NB4 (cell line): ENCODE measurements at regions not wholly inside any gene's neighbourhood (a gene's known extent, or its start where the extent isn't known, plus 50 kb on each side); places are given as distances from the start of the nearest gene placed in this dataset.

Experiments
- DNase-seq: peaks from one replicate; pipeline ENCODE4 v3.0.0; 2010; ENCODE audit warnings: low read depth
- H3K4me3 ChIP-seq: one replicate; pipeline ENCODE4 v1.5.1; 2011; ENCODE audit warnings: mild to moderate bottlenecking, low read depth, low read length, moderate library complexity
- MYC ChIP-seq: IDR thresholded peaks from 2 replicates; pipeline ENCODE4 v1.6.1; 2011; ENCODE audit warnings: low read depth, low read length
- POLR2A ChIP-seq: IDR thresholded peaks from 2 replicates; pipeline ENCODE4 v1.6.1; 2011; ENCODE audit warnings: mild to moderate bottlenecking; ENCODE audit not compliant: insufficient read length; ENCODE audit errors: extremely low read depth
- TF ChIP-seq, protein P1 (sequence below): IDR thresholded peaks from one replicate; pipeline ENCODE4 v1.5.1; 2012; ENCODE audit warnings: low read depth, low read length
- TF ChIP-seq, protein P2 (sequence below): IDR thresholded peaks from 2 replicates; pipeline ENCODE4 v1.6.1; 2011; ENCODE audit warnings: low read depth, low read length

DNA sequence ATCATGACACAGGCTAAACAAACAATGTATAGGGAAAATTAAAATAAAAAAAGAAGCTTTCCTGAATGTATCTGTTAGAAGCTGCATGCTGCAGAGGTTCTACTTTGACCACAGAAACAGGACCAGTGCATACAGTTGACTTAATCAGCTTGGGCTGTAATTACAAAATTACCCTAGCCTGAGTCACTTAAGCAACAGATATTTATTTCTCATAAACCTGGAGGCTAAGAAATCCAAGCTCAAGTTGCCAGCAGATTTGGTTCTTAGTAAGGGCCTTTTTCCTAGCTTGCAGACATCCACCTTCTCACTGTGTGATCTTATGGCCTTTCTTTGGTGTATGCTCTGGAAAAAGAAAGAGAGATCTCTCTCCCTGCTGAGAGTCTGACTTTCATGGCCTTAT is 946.5 kb upstream of the RAG2 start:
- TF ChIP-seq, protein P1, sequence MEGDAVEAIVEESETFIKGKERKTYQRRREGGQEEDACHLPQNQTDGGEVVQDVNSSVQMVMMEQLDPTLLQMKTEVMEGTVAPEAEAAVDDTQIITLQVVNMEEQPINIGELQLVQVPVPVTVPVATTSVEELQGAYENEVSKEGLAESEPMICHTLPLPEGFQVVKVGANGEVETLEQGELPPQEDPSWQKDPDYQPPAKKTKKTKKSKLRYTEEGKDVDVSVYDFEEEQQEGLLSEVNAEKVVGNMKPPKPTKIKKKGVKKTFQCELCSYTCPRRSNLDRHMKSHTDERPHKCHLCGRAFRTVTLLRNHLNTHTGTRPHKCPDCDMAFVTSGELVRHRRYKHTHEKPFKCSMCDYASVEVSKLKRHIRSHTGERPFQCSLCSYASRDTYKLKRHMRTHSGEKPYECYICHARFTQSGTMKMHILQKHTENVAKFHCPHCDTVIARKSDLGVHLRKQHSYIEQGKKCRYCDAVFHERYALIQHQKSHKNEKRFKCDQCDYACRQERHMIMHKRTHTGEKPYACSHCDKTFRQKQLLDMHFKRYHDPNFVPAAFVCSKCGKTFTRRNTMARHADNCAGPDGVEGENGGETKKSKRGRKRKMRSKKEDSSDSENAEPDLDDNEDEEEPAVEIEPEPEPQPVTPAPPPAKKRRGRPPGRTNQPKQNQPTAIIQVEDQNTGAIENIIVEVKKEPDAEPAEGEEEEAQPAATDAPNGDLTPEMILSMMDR, result no peak
- TF ChIP-seq POLR2A, result no peak
- no peak for TF ChIP-seq MYC
- TF ChIP-seq, protein P2, sequence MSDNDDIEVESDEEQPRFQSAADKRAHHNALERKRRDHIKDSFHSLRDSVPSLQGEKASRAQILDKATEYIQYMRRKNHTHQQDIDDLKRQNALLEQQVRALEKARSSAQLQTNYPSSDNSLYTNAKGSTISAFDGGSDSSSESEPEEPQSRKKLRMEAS, result no peak
- H3K4me3 ChIP-seq, result no peak overlapping the region
- DNase-seq, result no peak

DNA sequence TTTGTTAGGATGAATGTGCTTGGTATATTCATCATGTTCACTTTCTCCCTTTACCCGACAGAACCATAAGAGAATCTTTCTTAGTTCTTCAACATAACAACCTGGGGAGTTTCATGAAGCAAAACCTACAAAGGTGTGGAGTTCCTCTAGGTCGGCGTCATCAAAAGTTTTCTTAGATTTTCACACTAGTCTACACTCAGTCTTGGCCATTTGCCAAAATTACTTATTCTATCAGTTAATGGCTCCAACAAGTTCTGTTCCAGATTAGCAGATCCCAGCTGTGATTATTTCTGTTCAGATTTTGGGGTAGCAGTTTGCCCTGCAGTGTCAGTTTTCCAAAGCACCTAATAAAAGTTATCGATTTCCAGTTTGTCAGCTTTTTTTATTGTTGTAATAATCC is 935.8 kb upstream of the RAG2 start:
- DNase-seq, result no peak
- H3K4me3 ChIP-seq, result no peak overlapping the region
- TF ChIP-seq, protein P2, result no peak
- TF ChIP-seq POLR2A (no peak), MYC (no peak)
- TF ChIP-seq, protein P1, result no peak

DNA sequence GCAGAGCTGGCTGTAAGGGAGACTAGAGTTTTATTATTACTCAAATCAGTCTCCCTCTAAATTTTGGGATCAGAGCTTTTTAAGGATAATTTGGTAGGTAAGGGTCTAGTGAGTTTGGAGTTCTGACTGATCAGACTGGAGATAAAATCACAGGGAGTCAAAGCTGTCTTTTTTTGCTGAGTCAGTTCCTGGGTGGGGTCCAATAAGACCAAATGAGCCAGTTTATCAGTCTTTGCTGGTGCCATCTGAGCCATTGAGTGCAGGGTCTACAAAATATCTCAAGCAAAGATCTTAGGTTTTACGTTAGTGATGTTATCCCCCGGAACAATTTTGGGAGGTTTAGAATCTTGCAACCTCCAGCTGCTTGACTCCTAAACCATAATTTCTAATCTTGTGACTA is 935.1 kb upstream of the RAG2 start:
- TF ChIP-seq POLR2A (no peak), MYC (no peak)
- TF ChIP-seq, protein P1, result no peak
- TF ChIP-seq, protein P2, result no peak
- no peak overlapping the region for H3K4me3 ChIP-seq
- no peak for DNase-seq

DNA sequence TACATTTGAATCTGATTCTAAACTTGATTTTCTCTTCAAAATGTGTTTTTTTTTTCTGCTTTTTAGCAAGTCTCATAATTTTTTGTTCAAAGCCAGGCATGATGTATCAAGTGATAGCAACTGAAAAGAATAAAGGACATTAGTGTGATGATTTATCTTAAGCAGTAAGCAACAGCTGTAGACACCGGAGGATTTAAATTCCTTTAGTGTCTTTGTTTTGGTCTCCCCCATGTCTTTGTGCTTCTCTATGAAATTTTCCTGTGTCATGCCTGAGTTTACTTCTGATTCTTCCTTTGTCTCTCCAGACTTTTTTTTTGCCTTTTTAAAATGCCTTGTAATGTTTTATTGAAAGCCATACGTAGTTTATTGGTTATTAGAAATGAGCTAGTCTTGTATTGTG is 934.2 kb upstream of the RAG2 start:
- TF ChIP-seq, protein P2, result no peak
- TF ChIP-seq MYC (no peak), POLR2A (no peak)
- TF ChIP-seq, protein P1, result no peak
- no peak overlapping the region for H3K4me3 ChIP-seq
- DNase-seq, result no peak

DNA sequence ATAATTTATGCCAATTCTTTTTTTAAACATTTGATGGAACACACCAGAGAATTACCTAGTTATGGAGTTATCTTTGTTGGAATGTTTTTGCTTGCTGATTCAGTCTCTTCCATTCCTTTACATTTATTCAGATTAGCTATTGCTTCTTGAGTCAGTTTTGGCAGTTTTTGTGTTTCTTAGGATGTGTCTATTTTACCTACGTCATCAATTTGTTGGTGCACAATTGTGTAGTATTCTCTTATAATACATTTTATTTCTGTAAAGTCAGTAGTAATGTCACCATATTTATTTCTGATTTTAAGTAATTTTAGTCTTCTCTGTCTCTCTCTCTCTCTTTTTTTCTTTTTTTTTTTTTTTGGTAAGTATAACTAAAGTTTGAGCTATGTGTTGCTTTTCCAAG is 929.5 kb upstream of the RAG2 start:
- TF ChIP-seq, protein P1, result no peak
- TF ChIP-seq MYC, result no peak
- TF ChIP-seq, protein P2, result no peak
- TF ChIP-seq POLR2A, result no peak
- DNase-seq, result no peak
- H3K4me3 ChIP-seq, result no peak overlapping the region

DNA sequence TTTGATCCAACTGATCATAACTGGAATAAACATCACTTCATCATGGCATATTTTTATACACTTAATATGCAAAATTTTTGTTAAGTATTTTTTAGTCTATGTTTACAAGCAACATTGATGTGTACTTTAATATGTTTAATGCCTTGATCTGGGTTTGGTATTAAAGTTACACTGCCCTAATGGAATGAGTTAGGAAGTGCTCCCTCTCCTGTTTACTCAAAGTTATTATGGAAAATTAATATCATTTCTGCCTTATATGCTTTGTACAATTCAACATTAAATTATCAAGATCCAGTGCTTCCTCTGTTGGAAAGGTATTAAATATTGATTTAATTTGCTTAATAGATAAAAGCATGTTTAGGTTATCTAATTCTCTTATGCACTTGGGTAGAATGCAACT is 927.3 kb upstream of the RAG2 start:
- TF ChIP-seq, protein P1, result no peak
- TF ChIP-seq POLR2A (no peak), MYC (no peak)
- TF ChIP-seq, protein P2, result no peak
- no peak overlapping the region for H3K4me3 ChIP-seq
- no peak for DNase-seq
